ENCODE measurements at regions not wholly inside any gene's neighbourhood (a gene's known extent, or its start where the extent isn't known, plus 50 kb on each side); places are given as distances from the start of the nearest gene placed in this dataset.

GRCh38 chr5:3844266-3844665 lies 248.6 kb downstream of the IRX1 start:
- no peak for DNase-seq (ENCODE audit: low spot score in 2 of 2)
- intact Hi-C loops (cut with DNase I; ENCODE audit: low total_unique reads), result no loop called here
- no peak for TF ChIP-seq CTCF (IDR thresholded peaks at IDR 0.05)
- no peak for TF ChIP-seq POLR2A (IDR thresholded peaks at IDR 0.05)
- WGBS, 2 donors, result 64 to 66% methylated on average over 7 of the region's 7 CpGs
- H3K4me3 ChIP-seq (ENCODE audit: low read depth, poor library complexity, severe bottlenecking), result no peak overlapping the region

- no peak for DNase-seq (ENCODE audit: low spot score in 2 of 2)
- no peak overlapping the region for H3K4me3 ChIP-seq (ENCODE audit: low read depth, poor library complexity, severe bottlenecking)
- WGBS, 2 donors, result 53 to 83% methylated on average over 5 of the region's 5 CpGs
- TF ChIP-seq POLR2A (IDR thresholded peaks at IDR 0.05) (no peak), CTCF (IDR thresholded peaks at IDR 0.05) (no peak)
- intact Hi-C loops (cut with DNase I; ENCODE audit: low total_unique reads), result no loop called here
Observed at GRCh38 chr5:3845230-3845629, 249.6 kb downstream of the IRX1 start.

- intact Hi-C loops (cut with DNase I; ENCODE audit: low total_unique reads), result no loop called here
- TF ChIP-seq POLR2A (IDR thresholded peaks at IDR 0.05) (no peak), CTCF (IDR thresholded peaks at IDR 0.05) (no peak)
- 76 to 86% methylated on average over 13 of the region's 13 CpGs for WGBS, 2 donors
- no peak for DNase-seq (ENCODE audit: low spot score in 2 of 2)
- no peak overlapping the region for H3K4me3 ChIP-seq (ENCODE audit: low read depth, poor library complexity, severe bottlenecking)
Observed at GRCh38 chr5:3852161-3852916, 256.7 kb downstream of the IRX1 start.

- no peak for TF ChIP-seq POLR2A (IDR thresholded peaks at IDR 0.05)
- TF ChIP-seq CTCF (IDR thresholded peaks at IDR 0.05), result no peak
- DNase-seq (ENCODE audit: low spot score in 2 of 2), result no peak
- WGBS, 2 donors, result 73 to 75% methylated on average over 11 of the region's 11 CpGs
- intact Hi-C loops (cut with DNase I; ENCODE audit: low total_unique reads), result no loop called here
- no peak overlapping the region for H3K4me3 ChIP-seq (ENCODE audit: low read depth, poor library complexity, severe bottlenecking)
Observed at GRCh38 chr5:3853362-3853761, 257.7 kb downstream of the IRX1 start.

GRCh38 chr5:3854188-3854821 lies 258.7 kb downstream of the IRX1 start:
- no peak for DNase-seq (ENCODE audit: low spot score in 2 of 2)
- WGBS, 2 donors, result 78 to 82% methylated on average over 30 of the region's 30 CpGs
- TF ChIP-seq POLR2A (IDR thresholded peaks at IDR 0.05), result no peak
- TF ChIP-seq CTCF (IDR thresholded peaks at IDR 0.05), result no peak
- no peak overlapping the region for H3K4me3 ChIP-seq (ENCODE audit: low read depth, poor library complexity, severe bottlenecking)
- intact Hi-C loops (cut with DNase I; ENCODE audit: low total_unique reads), result no loop called here
